Hematopoietic multipotent progenitor cell treated with erythropoietin and hydrocortisone succinate and interleukin-3 and kit ligand, for 4 days (in vitro differentiated cells): ENCODE measurements at regions not wholly inside any gene's neighbourhood (a gene's known extent, or its start where the extent isn't known, plus 50 kb on each side); places are given as distances from the start of the nearest gene placed in this dataset.
"Not testable (repeated sequence)": the region's sequence is repeated elsewhere in the genome, so short reads cannot be mapped to it uniquely, and the experiment has no call there.

ENCODE experiments used
- DNase-seq: peaks from one replicate; pipeline ENCODE4 v3.0.0-alpha.2; 2015

- DNase-seq: no peak
Measured at GRCh38 chr9:26562338-26562737, 330.3 kb downstream of the CAAP1 start.

- DNase-seq: no peak
Measured at GRCh38 chr9:26561928-26562327, 330.7 kb downstream of the CAAP1 start.

- no peak for DNase-seq
Measured at GRCh38 chr9:26559506-26559905, 333.1 kb downstream of the CAAP1 start.

- no peak for DNase-seq
Measured at GRCh38 chr9:26551971-26552370, 340.6 kb downstream of the CAAP1 start.

GRCh38 chr9:26551451-26551850, 341.2 kb downstream of the CAAP1 start:
- no peak for DNase-seq

GRCh38 chr9:26548781-26549290, 343.8 kb downstream of the CAAP1 start:
- no peak for DNase-seq

- no peak for DNase-seq
Measured at GRCh38 chr9:26539867-26540493, 352.6 kb downstream of the CAAP1 start.

GRCh38 chr9:26537211-26537610, 355.4 kb downstream of the CAAP1 start:
- DNase-seq: peak; percentile 1

GRCh38 chr9:26535151-26535550, 357.5 kb downstream of the CAAP1 start:
- peak; percentile 23 for DNase-seq

- no peak for DNase-seq
Measured at GRCh38 chr9:26530841-26531240, 361.8 kb downstream of the CAAP1 start.

- no peak for DNase-seq
Measured at GRCh38 chr9:26527931-26528330, 364.7 kb downstream of the CAAP1 start.

GRCh38 chr9:26524267-26524666, 368.3 kb downstream of the CAAP1 start:
- no peak for DNase-seq

GRCh38 chr9:26523577-26523976, 369.0 kb downstream of the CAAP1 start:
- no peak for DNase-seq

- no peak for DNase-seq
Measured at GRCh38 chr9:26520141-26520540, 372.5 kb downstream of the CAAP1 start.

- no peak for DNase-seq
Measured at GRCh38 chr9:26516773-26517343, 375.7 kb downstream of the CAAP1 start.

GRCh38 chr9:26513730-26514129, 378.9 kb downstream of the CAAP1 start:
- no peak for DNase-seq

- DNase-seq: no peak
Measured at GRCh38 chr9:26510137-26510536, 382.5 kb downstream of the CAAP1 start.

GRCh38 chr9:26508897-26509296, 383.7 kb downstream of the CAAP1 start:
- DNase-seq: no peak

- no peak for DNase-seq
Measured at GRCh38 chr9:26504057-26504456, 388.5 kb downstream of the CAAP1 start.

GRCh38 chr9:26502311-26502710, 390.3 kb downstream of the CAAP1 start:
- peak; percentile 0 for DNase-seq

- no peak for DNase-seq
Measured at GRCh38 chr9:26500471-26500870, 392.1 kb downstream of the CAAP1 start.

GRCh38 chr9:26492608-26493521, 399.7 kb downstream of the CAAP1 start:
- DNase-seq: not testable (repeated sequence)

GRCh38 chr9:26491922-26492607, 400.5 kb downstream of the CAAP1 start:
- not testable (repeated sequence) for DNase-seq
